Chondrocyte (in vitro differentiated cells): ENCODE measurements at regions not wholly inside any gene's neighbourhood (a gene's known extent, or its start where the extent isn't known, plus 50 kb on each side); places are given as distances from the start of the nearest gene placed in this dataset.

ENCODE experiments used
- DNase-seq: peaks from one replicate; pipeline ENCODE4 v3.0.0; 2021; ENCODE audit warnings: mixed read lengths, low spot score
- H3K27ac Mint-ChIP-seq: one replicate; pipeline ENCODE4 v1.8.0; 2021; ENCODE audit warnings: mild to moderate bottlenecking, moderate library complexity, mixed read lengths; ENCODE audit not compliant: unreplicated experiment
- H3K27me3 Mint-ChIP-seq: 2 replicates; pipeline ENCODE4 v1.8.0; 2021; ENCODE audit warnings: low read depth, mixed read lengths
- H3K36me3 Mint-ChIP-seq: 2 replicates; pipeline ENCODE4 v1.8.0; 2021; ENCODE audit warnings: low read depth, mixed read lengths
- H3K4me1 Mint-ChIP-seq: 2 replicates; pipeline ENCODE4 v1.8.0; 2021; ENCODE audit warnings: low read depth, mild to moderate bottlenecking, mixed read lengths
- H3K4me3 Mint-ChIP-seq: one replicate; pipeline ENCODE4 v1.8.0; 2021; ENCODE audit warnings: mild to moderate bottlenecking, moderate library complexity, mixed read lengths; ENCODE audit not compliant: unreplicated experiment
- H3K9me3 Mint-ChIP-seq: 2 replicates; pipeline ENCODE4 v1.8.0; 2021; ENCODE audit warnings: low read depth, mixed read lengths
- CTCF ChIP-seq: fragments of 200-600 bp; sonication (generic); IDR thresholded peaks from 2 replicates; pipeline ENCODE4 v1.5.0; 2021; ENCODE audit warnings: antibody characterized with exemption, mild to moderate bottlenecking, moderate library complexity

- no peaks in the 10 kb centered on the region for H3K36me3 Mint-ChIP-seq
- TF ChIP-seq CTCF: no peak
- H3K27me3 Mint-ChIP-seq: no peaks in the 10 kb centered on the region
- no peak overlapping the region for H3K4me3 Mint-ChIP-seq
- no peak overlapping the region for H3K27ac Mint-ChIP-seq
- DNase-seq: no peak
- peaks cover 20% of the 10 kb centered on the region for H3K9me3 Mint-ChIP-seq
- no peaks in the 10 kb centered on the region for H3K4me1 Mint-ChIP-seq
Observed at GRCh38 chr15:87118435-87118834, 1038.8 kb downstream of the AGBL1 start.

GRCh38 chr15:87115795-87116194 is 1036.1 kb downstream of the AGBL1 start:
- Mint-ChIP-seq H3K36me3 (no peaks in the 10 kb centered on the region), H3K9me3 (peaks cover 17% of the 10 kb centered on the region), H3K27ac (no peak overlapping the region), H3K27me3 (no peaks in the 10 kb centered on the region), H3K4me1 (no peaks in the 10 kb centered on the region), H3K4me3 (no peak overlapping the region)
- DNase-seq: no peak
- no peak for TF ChIP-seq CTCF

- no peaks in the 10 kb centered on the region for H3K36me3 Mint-ChIP-seq
- no peaks in the 10 kb centered on the region for H3K4me1 Mint-ChIP-seq
- no peaks in the 10 kb centered on the region for H3K27me3 Mint-ChIP-seq
- H3K27ac Mint-ChIP-seq: no peak overlapping the region
- peaks cover 25% of the 10 kb centered on the region for H3K9me3 Mint-ChIP-seq
- DNase-seq: no peak
- H3K4me3 Mint-ChIP-seq: no peak overlapping the region
- no peak for TF ChIP-seq CTCF
Observed at GRCh38 chr15:87099916-87100315, 1020.2 kb downstream of the AGBL1 start.

- Mint-ChIP-seq H3K27ac (no peak overlapping the region), H3K36me3 (no peaks in the 10 kb centered on the region), H3K27me3 (no peaks in the 10 kb centered on the region)
Observed at GRCh38 chr15:87089551-87089950, 1009.9 kb downstream of the AGBL1 start.

GRCh38 chr15:87083201-87083600 is 1003.5 kb downstream of the AGBL1 start:
- DNase-seq: no peak
- TF ChIP-seq CTCF: no peak
- peaks cover 5% of the 10 kb centered on the region for H3K9me3 Mint-ChIP-seq
- no peaks in the 10 kb centered on the region for H3K4me1 Mint-ChIP-seq
- H3K27me3 Mint-ChIP-seq: no peaks in the 10 kb centered on the region
- no peaks in the 10 kb centered on the region for H3K36me3 Mint-ChIP-seq
- H3K4me3 Mint-ChIP-seq: no peak overlapping the region
- no peak overlapping the region for H3K27ac Mint-ChIP-seq

More at GRCh38 chr15:87089551-87089950, 1009.9 kb downstream of the AGBL1 start:
- peaks cover 5% of the 10 kb centered on the region for H3K9me3 Mint-ChIP-seq
- no peak for TF ChIP-seq CTCF
- DNase-seq: no peak
- no peaks in the 10 kb centered on the region for H3K4me1 Mint-ChIP-seq
- H3K4me3 Mint-ChIP-seq: no peak overlapping the region
